ENCODE measurements at regions not wholly inside any gene's neighbourhood (a gene's known extent, or its start where the extent isn't known, plus 50 kb on each side); places are given as distances from the start of the nearest gene placed in this dataset.

DNA sequence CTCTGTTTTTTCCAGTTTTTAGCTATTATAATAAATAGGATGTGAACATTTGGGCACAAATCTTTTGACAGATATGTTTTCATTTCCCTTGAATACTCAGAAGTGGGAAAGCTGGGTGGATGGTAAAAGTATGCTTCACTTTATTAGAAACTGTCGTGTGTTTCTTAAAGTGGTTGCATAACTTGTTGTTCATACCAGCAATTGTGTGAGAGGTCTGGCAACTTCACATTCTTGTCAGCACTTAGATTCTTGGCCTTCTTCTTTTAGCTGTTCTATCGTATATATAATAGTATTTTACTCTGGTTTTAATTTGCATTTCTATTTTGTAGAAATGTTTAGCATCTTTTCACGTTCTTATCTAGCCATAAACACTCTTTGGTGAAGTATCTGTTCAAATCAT, 894.4 kb downstream of the KCNMA1 start:
- Mint-ChIP-seq H3K36me3 (no peaks in the 10 kb centered on the region), H3K27ac (no peak overlapping the region), H3K9me3 (no peaks in the 10 kb centered on the region)
- ATAC-seq (no peak), DNase-seq (ENCODE audit: low spot score in 2 of 2) (no peak)

DNA sequence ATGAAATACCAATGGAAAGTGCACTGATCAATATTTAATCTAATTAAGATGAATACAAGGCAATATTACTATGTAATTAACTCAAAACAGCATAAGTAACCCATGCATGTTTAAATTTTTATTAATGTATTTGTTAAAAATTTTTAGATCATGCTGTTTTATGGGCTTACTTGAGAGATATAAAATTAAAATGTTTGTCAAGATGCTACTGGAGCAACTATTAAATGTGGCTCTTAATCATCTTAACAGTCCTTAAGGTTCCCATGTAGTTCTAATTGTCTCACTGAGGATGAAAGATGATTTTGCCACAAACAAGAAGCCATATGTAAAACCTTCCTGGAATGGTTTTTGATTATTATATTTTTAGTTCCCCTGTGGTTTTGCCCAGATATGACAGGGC, 897.1 kb downstream of the KCNMA1 start:
- H3K9me3 Mint-ChIP-seq: no peaks in the 10 kb centered on the region
- H3K36me3 Mint-ChIP-seq: no peaks in the 10 kb centered on the region
- DNase-seq (ENCODE audit: low spot score in 2 of 2) (no peak), ATAC-seq (no peak)
- no peak overlapping the region for H3K27ac Mint-ChIP-seq

DNA sequence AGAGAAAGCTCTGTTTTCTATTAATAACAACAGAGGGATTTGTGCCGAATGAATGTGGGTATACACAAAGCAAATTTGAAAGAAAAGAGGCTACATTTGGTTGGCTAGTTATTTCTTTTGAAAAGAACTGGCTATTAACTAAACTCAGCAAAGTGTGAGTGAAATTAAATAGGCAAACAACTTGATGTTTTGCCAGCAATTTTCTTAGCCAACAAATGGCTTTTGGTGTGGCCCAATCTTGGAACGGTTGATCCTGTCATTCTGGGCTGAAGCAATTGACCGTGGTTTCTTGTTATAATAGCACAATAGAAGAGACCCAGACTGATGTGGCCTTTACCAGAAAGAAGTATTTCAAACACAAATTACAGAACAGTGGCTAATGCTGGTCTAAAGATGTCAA, 898.6 kb downstream of the KCNMA1 start:
- H3K9me3 Mint-ChIP-seq: peaks cover 5 to 6% of the 10 kb centered on the region in 2 donors
- H3K27ac Mint-ChIP-seq: no peak overlapping the region
- H3K36me3 Mint-ChIP-seq: no peaks in the 10 kb centered on the region
- DNase-seq (ENCODE audit: low spot score in 2 of 2) (no peak), ATAC-seq (no peak)

DNA sequence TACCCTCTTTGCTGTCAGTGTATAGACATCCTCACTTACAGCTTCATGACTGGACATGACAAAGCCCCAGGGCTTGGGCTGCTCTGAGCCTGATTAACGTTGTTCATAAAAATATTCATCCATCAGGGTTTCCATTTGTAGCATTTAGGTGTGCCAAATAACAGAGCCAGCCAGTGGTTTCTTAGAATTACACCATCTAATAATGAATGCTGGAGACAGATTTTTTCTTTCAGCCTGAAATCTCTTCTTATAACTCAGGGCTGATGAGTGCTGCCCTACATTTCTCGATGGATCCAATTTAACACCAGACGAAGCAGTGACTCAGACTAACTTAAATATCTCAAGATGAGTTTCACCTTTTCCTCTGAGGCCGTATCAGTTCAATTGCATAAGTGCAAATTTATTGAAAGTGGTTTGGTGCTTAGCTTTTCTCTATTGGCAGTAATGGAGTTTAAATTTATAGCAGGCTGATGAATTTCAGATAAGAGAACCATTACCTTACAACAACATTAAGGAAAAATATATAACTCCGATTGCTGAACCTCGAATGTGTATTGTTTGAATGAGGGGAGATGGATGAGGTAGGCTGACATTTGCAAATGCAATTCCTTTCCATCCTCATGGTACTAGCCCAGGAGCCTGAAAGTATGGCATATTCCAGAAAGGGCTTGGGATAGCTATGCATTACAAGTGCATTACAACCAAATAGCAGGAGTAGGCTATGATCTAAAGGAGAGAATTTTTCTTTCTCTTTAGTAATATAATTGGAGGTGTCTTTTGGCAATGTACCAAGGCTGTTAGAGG, 900.6 kb downstream of the KCNMA1 start:
- DNase-seq (ENCODE audit: low spot score in 2 of 2) (no peak), ATAC-seq (no peak)
- Mint-ChIP-seq H3K9me3 (peaks cover 7 to 11% of the 10 kb centered on the region in 2 donors), H3K36me3 (peaks cover 0 to 3% of the 10 kb centered on the region in 2 donors), H3K27ac (no peak overlapping the region)

DNA sequence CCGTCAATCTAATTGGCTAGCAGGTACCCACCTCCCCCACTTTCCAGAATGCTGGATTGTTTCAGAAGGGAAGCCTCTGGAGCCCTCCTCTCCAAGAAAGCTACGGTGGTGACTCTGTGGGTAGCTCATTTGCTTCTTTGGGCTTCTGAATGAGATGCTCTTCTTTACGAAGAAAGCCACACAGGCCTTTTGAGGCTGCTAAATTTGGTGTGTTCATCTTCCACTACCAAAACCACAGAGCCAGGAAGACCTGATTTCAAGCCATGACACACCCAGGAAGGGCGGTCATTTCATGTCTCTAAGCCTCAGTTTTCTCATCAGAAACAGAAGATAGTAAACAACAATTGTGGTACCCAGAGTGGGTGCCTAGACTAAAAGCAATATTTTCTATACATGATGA, 901.2 kb downstream of the KCNMA1 start:
- Mint-ChIP-seq H3K36me3 (peaks cover 0 to 5% of the 10 kb centered on the region in 2 donors), H3K27ac (no peak overlapping the region), H3K9me3 (peaks cover 10 to 15% of the 10 kb centered on the region in 2 donors)
- DNase-seq (ENCODE audit: low spot score in 2 of 2) (no peak), ATAC-seq (no peak)

DNA sequence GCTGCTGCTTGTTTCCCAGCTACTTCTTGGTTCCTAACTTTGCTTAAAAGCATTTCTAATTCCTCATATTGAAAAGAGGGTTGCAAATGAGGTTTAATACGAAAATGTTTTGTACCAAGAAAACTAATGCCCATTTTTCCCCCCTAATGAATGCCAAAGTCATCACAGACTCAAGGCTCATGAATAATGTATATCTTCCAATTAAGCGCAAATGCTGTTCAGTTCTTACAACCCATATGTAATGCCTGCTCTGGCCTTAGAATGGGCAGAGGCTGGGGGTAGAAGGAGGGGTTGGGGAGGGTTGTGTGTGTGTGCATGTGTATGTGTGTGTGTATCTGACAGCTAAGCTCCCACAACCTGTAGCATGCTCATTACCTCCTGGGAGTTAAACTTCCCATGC, 901.7 kb downstream of the KCNMA1 start:
- no peak for ATAC-seq
- no peak overlapping the region for H3K27ac Mint-ChIP-seq
- peaks cover 0 to 5% of the 10 kb centered on the region in 2 donors for H3K36me3 Mint-ChIP-seq
- H3K9me3 Mint-ChIP-seq: peaks cover 13 to 15% of the 10 kb centered on the region in 2 donors
- no peak for DNase-seq (ENCODE audit: low spot score in 2 of 2)

DNA sequence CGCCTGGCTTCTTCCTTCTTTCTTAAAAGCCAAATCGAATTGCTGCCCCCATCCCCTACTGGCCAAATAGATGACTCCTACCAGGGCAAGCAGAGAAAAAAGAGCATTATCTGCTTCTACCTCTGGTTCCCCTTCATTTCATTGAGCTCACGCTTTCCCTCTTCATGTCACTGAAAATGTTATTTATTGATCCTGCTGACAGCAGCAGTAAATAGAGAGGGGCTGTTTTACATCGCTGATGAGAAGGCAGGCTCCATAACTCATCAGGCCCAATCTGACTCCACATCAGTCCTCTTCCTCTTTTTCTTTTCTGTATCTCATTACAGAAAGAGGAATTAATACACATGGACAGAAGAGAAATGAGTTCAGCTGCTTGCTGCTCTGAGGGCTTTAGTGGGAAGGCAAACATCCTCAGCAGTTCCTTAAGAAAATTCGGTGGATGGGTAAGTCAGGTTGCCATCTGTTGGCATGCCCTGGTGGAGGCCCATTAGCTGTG, 904.1 kb downstream of the KCNMA1 start:
- no peak for ATAC-seq
- DNase-seq (ENCODE audit: low spot score in 2 of 2): no peak
- peaks cover 0 to 5% of the 10 kb centered on the region in 2 donors for H3K36me3 Mint-ChIP-seq
- H3K27ac Mint-ChIP-seq: no peak overlapping the region
- peaks cover 15 to 18% of the 10 kb centered on the region in 2 donors for H3K9me3 Mint-ChIP-seq

DNA sequence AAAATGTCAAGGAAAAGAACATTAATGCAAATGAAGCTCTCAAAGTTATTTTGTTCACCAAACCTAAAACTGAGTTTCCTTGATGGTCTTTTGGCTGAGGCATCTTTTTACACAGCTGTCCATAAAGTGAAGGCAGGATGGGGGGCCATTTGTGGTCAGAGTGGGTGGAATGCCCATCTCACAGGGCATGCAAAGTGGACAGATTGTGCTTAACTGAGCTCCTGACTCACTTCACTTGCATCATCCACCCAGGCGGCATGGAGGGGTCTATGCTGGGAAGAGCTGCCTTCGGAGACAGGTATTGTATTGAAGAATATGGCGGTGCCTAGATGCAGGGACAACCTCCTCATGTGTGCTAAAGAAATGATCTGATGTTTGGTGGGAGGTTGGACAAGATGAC, 905.3 kb downstream of the KCNMA1 start:
- peaks cover 0 to 5% of the 10 kb centered on the region in 2 donors for H3K36me3 Mint-ChIP-seq
- H3K27ac Mint-ChIP-seq: no peak overlapping the region
- ATAC-seq (no peak), DNase-seq (ENCODE audit: low spot score in 2 of 2) (no peak)
- H3K9me3 Mint-ChIP-seq: peaks cover 15 to 18% of the 10 kb centered on the region in 2 donors

DNA sequence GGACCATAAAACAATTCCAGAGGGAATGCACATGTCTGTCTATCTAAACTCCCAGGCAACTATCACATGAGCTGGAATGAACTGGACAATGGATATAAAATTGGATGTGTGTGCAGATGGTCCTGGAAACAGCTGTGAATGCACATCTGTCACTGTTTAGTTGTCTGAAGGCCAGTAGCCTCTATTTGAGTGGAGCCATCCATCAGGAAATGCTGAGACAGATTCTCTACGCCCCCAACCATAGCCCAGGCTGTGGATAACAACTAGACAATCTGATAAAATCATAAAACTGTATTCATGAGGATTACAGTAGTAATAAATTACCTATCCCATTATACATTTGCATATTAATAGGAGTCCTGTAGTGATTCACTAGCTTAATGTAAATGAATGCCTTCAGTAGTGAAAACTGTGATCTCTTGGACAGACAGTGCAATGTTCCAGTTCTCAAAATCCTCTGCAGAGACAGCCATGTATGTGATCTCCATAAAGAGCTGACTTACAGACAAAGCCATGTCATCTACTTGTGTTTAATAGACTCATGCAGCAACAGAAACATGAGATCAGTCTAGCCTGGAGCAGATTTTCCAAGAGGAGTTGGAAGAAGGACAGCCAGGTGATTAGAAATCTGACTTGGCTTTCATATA, 907.6 kb downstream of the KCNMA1 start:
- Mint-ChIP-seq H3K9me3 (peaks cover 15 to 18% of the 10 kb centered on the region in 2 donors), H3K36me3 (peaks cover 0 to 5% of the 10 kb centered on the region in 2 donors), H3K27ac (no peak overlapping the region)
- no peak for DNase-seq (ENCODE audit: low spot score in 2 of 2)
- no peak for ATAC-seq

DNA sequence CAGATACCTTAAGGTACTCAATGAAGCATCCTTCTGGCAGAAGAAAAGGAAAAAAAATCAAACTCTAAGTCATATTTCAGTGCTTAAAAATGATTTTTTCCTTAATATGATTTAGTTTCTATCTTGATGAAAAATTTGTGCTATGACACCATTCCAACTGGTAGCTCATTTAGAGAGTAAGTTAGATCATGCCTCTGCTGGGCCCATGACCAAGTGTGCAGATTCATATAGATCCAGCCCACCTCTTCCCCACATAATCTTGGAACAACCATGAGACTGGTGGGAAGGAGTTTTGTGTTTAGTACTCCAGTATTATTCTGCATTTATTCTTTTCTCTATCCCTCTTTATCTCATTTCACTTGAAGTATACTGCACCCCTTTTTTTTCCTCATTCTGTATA, 908.3 kb downstream of the KCNMA1 start:
- H3K36me3 Mint-ChIP-seq: peaks cover 0 to 5% of the 10 kb centered on the region in 2 donors
- no peak overlapping the region for H3K27ac Mint-ChIP-seq
- ATAC-seq: no peak

DNA sequence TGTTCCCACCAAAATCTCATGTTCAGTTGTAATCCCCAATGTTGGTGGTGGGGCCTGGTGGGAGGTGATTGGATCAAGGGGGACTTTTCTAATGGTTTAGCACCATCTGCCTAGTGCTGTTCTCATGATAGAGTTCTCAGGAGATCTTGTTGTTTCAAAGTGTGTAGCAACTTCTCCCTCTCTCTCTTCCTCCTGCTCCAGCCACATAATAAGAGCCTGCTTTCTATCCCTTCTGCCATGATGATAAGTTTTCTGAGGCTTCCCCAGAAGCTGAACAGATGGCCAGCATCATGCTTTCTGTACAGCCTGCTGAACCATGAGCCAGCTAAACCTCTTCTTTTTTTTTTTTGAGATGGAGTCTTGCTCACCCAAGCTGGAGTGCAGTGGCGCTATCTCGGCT, 910.6 kb downstream of the KCNMA1 start:
- ATAC-seq (no peak), DNase-seq (ENCODE audit: low spot score in 2 of 2) (no peak)
- Mint-ChIP-seq H3K36me3 (peaks cover 0 to 3% of the 10 kb centered on the region in 2 donors), H3K9me3 (peaks cover 4 to 11% of the 10 kb centered on the region in 2 donors), H3K27ac (no peak overlapping the region)

More for the DNA sequence above, 908.3 kb downstream of the KCNMA1 start:
- DNase-seq (ENCODE audit: low spot score in 2 of 2): no peak
- H3K9me3 Mint-ChIP-seq: peaks cover 13 to 15% of the 10 kb centered on the region in 2 donors

DNA sequence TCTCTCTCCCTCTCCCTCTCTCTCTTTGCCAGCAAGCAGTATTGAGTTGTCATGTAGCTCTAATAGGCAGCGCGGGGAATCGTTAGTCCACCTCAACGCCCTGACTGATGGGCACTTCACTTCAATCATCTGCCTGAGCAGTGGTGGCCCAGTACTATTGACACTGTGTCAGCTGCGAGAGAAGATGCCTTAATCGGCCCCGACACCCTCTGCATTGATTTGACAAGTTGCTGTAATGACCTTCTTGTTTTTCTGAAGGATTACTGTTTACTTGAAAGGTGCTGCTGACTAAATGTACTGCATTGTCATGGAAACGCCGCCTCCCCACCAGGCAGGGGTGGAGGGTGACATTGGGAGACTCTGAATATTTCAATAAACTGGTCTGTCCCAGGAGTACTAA, 913.8 kb downstream of the KCNMA1 start:
- H3K36me3 Mint-ChIP-seq: no peaks in the 10 kb centered on the region
- no peak overlapping the region for H3K27ac Mint-ChIP-seq
- ATAC-seq: no peak
- DNase-seq (ENCODE audit: low spot score in 2 of 2): no peak
- peaks cover 5 to 10% of the 10 kb centered on the region in 2 donors for H3K9me3 Mint-ChIP-seq

DNA sequence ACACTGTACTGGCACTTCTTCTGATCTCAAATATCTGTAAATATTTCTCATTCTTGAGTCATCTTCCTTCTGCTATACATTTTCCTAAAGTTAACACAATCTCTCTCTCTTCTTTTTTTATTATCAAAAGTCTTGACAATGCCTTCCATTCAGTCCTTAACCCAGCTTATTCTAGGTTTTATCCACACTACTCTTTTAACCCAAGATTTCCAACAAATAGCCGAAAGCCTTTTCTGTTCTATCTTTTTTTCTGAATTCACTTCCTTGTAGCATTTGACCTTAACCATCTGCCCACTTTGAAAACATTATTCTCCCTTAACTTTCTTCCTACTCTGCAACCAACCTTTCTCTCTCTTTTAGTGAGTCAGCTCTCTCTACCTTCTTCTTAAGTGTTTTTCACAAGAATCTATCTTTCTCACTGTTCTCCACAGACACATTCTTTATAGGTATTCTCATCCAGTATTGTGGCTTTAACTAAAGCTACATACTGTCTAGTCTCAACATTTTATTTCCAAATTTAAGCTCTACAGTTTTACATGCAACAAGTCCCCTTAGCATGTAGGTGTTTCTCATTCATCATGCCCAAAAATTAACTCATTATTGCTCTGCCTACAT, 915.6 kb downstream of the KCNMA1 start:
- Mint-ChIP-seq H3K27ac (no peak overlapping the region), H3K36me3 (no peaks in the 10 kb centered on the region), H3K9me3 (peaks cover 5 to 15% of the 10 kb centered on the region in 2 donors)
- ATAC-seq (no peak), DNase-seq (ENCODE audit: low spot score in 2 of 2) (no peak)

DNA sequence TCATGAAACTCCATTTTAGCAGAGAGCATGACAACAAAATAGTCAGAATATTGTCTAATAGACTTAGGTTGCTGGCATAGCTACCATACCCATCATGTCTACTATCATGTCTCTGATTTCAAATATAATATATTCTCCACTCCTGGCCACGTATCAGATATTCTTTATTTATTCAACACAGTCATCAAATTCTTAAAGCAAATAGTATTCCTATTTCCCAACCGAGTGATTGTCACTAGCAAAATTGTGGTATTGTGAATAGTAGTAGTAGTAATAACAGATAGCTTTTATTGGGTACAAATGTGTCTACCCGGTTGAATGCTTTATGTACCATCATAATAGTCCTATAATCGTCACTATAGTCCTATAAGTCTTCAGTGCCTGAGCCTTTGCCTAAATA, 918.6 kb downstream of the KCNMA1 start:
- Mint-ChIP-seq H3K27ac (no peak overlapping the region), H3K36me3 (no peaks in the 10 kb centered on the region), H3K9me3 (peaks cover 13 to 21% of the 10 kb centered on the region in 2 donors)
- ATAC-seq (no peak), DNase-seq (ENCODE audit: low spot score in 2 of 2) (no peak)

DNA sequence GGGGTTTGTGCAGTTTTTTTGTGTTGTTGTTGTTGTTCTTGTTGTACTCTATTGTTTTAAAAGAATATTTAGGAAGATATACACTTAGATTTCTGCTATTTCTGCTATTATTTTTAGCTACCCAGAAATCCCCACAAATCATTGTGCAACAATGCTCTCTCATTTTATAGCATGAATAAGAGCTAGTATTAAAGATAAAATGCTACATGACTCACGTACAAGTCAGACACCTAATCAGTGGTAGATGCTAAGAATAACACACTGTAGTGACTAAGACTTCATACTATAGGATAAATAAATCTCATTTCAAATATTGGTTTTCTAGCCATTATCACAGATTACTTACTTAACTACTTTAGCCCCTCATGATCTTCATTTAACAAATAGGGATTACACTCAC, 920.5 kb downstream of the KCNMA1 start:
- H3K9me3 Mint-ChIP-seq: peaks cover 18 to 27% of the 10 kb centered on the region in 2 donors
- no peak for ATAC-seq
- no peak for DNase-seq (ENCODE audit: low spot score in 2 of 2)
- H3K36me3 Mint-ChIP-seq: no peaks in the 10 kb centered on the region
- no peak overlapping the region for H3K27ac Mint-ChIP-seq

DNA sequence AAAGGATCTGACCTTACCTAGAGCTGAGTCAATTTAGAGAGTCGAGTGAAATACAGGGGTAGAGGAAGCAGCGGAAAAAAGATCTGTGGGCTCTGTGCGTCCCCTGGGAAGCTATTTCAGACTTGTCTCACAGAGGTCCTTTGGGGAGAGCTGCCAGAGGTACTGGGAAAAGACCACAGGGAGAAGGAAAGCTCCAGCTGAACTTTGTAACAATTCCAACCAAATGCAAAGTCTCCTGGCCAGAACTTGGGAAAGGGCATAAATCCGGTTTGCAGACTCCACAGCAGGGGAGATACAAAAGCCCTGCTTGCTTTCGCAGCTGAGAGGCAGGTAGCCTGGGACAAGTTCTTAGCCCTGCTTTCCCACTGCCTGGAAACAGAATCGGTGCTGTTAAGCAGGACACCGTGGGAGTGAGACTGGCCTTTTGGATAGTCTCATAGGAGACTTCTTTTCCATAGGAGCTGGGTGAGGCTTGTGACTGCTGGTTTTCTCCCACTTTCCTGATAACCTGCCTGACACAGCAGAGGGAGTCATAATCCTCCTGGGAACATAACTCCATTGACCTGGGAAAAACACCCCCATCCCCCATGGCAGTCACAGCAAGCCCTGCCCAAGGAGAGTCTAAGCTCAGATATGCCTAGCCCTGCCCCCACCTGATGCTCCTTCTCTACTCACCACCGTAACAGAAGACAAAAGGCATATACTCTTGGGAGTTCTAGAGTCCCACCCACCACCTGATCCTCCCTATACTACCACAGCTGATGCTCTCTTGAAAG, 926.2 kb downstream of the KCNMA1 start:
- ATAC-seq (no peak), DNase-seq (ENCODE audit: low spot score in 2 of 2) (no peak)
- no peak overlapping the region for H3K27ac Mint-ChIP-seq
- no peaks in the 10 kb centered on the region for H3K36me3 Mint-ChIP-seq
- H3K9me3 Mint-ChIP-seq: peaks cover 17 to 29% of the 10 kb centered on the region in 2 donors

DNA sequence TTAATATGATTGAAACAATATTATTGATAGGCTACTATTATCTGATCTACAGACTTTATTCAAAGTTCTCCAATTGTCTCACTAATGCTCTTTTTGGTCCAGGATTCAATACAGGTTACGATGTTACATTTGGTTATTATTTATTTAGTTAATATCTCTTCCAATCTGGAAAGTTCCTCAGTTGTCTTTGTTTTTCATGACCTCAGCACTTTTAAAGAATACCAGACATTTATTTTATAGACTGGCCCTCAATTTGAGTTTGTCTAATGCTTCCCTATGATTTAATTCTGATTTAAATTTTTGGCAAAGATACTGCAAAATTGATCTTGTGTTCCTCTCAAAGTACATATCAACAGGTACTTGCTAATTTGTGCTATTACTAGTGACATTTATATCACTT, 937.4 kb downstream of the KCNMA1 start:
- ATAC-seq: no peak
- Mint-ChIP-seq H3K9me3 (peaks cover 9 to 13% of the 10 kb centered on the region in 2 donors), H3K27ac (no peak overlapping the region), H3K36me3 (peaks cover 0 to 9% of the 10 kb centered on the region in 2 donors)
- DNase-seq (ENCODE audit: low spot score in 2 of 2): no peak

Data from activated naive CD4-positive, alpha-beta T cell treated with anti-CD3 and anti-CD28 coated beads, Interleukin-2, amount 50 U/mL, for 72 hours (primary cell).